ENCODE measurements at regions not wholly inside any gene's neighbourhood (a gene's known extent, or its start where the extent isn't known, plus 50 kb on each side); places are given as distances from the start of the nearest gene placed in this dataset.
"Not testable (repeated sequence)": the region's sequence is repeated elsewhere in the genome, so short reads cannot be mapped to it uniquely, and the experiment has no call there.

DNA sequence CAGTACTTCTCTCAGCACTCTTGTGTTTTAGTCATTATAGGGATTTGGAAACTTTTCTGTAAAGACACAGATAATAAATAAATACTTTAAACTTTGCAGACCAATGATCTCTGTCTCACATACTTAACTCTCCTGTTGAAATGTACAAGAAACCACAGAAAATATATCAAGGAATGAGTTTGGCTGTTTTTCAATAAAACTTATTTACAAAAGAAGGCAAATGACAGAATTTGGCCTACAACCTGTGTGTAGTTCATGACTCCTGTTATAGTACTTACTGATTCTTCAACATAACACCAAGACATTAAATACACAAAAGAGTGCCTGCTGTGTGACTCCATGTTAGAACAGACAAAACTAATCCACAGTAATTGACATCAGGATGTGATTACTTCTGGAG lies 510.0 kb upstream of the PHF14 start:
- Histone ChIP-seq H4K91ac (ENCODE audit: insufficient read length, low read depth, low read length) (no peak overlapping the region), H3K4ac (ENCODE audit: low read depth, low read length) (no peak overlapping the region), H2BK20ac (ENCODE audit: low read depth, low read length, poor library complexity, severe bottlenecking) (no peak overlapping the region), H2AK5ac (ENCODE audit: insufficient read length, low read length) (no peak overlapping the region), H3K23me2 (ENCODE audit: insufficient read length, low read depth, low read length, poor library complexity, severe bottlenecking) (no peaks in the 10 kb centered on the region), H2BK12ac (ENCODE audit: insufficient read length, low read depth, low read length) (no peak overlapping the region), H4K5ac (ENCODE audit: insufficient read length, low read depth, low read length) (no peak overlapping the region), H3K23ac (ENCODE audit: insufficient read length, low read depth, low read length) (no peak overlapping the region), H3K4me2 (ENCODE audit: insufficient read depth, insufficient read length, low read length) (no peak overlapping the region), H2BK5ac (ENCODE audit: insufficient read length, low read length) (no peak overlapping the region), H3K56ac (ENCODE audit: insufficient read length, low read depth, low read length) (no peak overlapping the region), H4K20me1 (ENCODE audit: control insufficient read depth, insufficient read depth, insufficient read length) (no peaks in the 10 kb centered on the region), H3K79me2 (ENCODE audit: insufficient read depth, low read length) (no peaks in the 10 kb centered on the region), H2BK120ac (ENCODE audit: low read depth, low read length, poor library complexity, severe bottlenecking) (no peak overlapping the region), H3K79me1 (ENCODE audit: insufficient read depth, low read depth, low read length, poor library complexity, severe bottlenecking) (no peaks in the 10 kb centered on the region), H3T11ph (ENCODE audit: low read length) (no peak overlapping the region), H4K8ac (replicated peaks; ENCODE audit: insufficient read length, low read depth, low read length) (no peak overlapping the region), H2BK15ac (ENCODE audit: low read depth, low read length) (no peak overlapping the region), H3K9me3 (ENCODE audit: control insufficient read depth, low read depth, low read length) (no peaks in the 10 kb centered on the region), H3K14ac (ENCODE audit: insufficient read depth, low read length) (no peak overlapping the region), H2AFZ (ENCODE audit: low read length) (no peak overlapping the region), H3K27me3 (ENCODE audit: insufficient read depth, low read length) (no peaks in the 10 kb centered on the region), H3K4me1 (ENCODE audit: insufficient read depth, low read length) (no peaks in the 10 kb centered on the region), H3K9ac (ENCODE audit: extremely low read depth, insufficient read length, low read length) (no peak overlapping the region), H3K18ac (ENCODE audit: insufficient read length, low read depth, low read length) (no peak overlapping the region), H3K27ac (ENCODE audit: insufficient read length, low read depth, low read length) (no peak overlapping the region)
- no peaks in the 10 kb centered on the region for H3K4me1 Mint-ChIP-seq
- peaks cover 3 to 12% (median 8%) of the 10 kb centered on the region in 3 experiments; a peak in 6 of 7 replicates for H3K36me3 Mint-ChIP-seq (ENCODE audit: insufficient read depth in 1 of 3, low read depth in 3 of 3)
- peaks cover 15 to 18% of the 10 kb centered on the region in 2 experiments for H3K9me3 Mint-ChIP-seq
- TF ChIP-seq, protein P1, sequence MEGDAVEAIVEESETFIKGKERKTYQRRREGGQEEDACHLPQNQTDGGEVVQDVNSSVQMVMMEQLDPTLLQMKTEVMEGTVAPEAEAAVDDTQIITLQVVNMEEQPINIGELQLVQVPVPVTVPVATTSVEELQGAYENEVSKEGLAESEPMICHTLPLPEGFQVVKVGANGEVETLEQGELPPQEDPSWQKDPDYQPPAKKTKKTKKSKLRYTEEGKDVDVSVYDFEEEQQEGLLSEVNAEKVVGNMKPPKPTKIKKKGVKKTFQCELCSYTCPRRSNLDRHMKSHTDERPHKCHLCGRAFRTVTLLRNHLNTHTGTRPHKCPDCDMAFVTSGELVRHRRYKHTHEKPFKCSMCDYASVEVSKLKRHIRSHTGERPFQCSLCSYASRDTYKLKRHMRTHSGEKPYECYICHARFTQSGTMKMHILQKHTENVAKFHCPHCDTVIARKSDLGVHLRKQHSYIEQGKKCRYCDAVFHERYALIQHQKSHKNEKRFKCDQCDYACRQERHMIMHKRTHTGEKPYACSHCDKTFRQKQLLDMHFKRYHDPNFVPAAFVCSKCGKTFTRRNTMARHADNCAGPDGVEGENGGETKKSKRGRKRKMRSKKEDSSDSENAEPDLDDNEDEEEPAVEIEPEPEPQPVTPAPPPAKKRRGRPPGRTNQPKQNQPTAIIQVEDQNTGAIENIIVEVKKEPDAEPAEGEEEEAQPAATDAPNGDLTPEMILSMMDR (conservative IDR thresholded peaks at IDR 0.05), result no peak
- no peak overlapping the region for H3K4me3 Mint-ChIP-seq
- no peak for DNase-seq
- H3K27ac Mint-ChIP-seq, result no peak overlapping the region
- no peaks in the 10 kb centered on the region for H3K27me3 Mint-ChIP-seq (ENCODE audit: low read depth)

DNA sequence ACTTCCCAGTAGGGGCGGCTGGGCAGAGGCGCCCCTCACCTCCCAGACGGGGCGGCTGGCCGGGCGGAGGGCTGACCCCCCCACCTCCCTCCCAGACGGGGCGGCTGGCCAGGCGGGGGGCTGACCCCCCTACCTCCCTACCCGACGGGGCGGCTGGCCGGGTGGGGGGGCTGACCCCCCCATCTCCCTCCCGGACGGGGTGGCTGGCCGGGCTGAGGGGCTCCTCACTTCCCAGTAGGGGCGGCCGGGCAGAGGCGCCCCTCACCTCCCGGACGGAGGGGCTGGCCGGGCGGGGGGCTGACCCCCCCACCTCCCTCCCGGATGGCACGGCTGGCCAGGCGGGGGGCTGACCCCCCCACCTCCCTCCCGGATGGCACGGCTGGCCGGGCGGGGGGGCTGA lies 508.1 kb upstream of the PHF14 start:
- not testable (repeated sequence) for H3K27ac Mint-ChIP-seq; H2BK120ac ChIP-seq (ENCODE audit: low read depth, low read length, poor library complexity, severe bottlenecking); H3K23ac ChIP-seq (ENCODE audit: insufficient read length, low read depth, low read length); H3K9me3 ChIP-seq (ENCODE audit: control insufficient read depth, low read depth, low read length); H2AFZ ChIP-seq (ENCODE audit: low read length); H3K27ac ChIP-seq (ENCODE audit: insufficient read length, low read depth, low read length); H3K79me1 ChIP-seq (ENCODE audit: insufficient read depth, low read depth, low read length, poor library complexity, severe bottlenecking); H3K4me2 ChIP-seq (ENCODE audit: insufficient read depth, insufficient read length, low read length); H3K4ac ChIP-seq (ENCODE audit: low read depth, low read length); H2AK5ac ChIP-seq (ENCODE audit: insufficient read length, low read length); H3T11ph ChIP-seq (ENCODE audit: low read length); H3K79me2 ChIP-seq (ENCODE audit: insufficient read depth, low read length); DNase-seq; H4K8ac ChIP-seq (replicated peaks; ENCODE audit: insufficient read length, low read depth, low read length); H2BK12ac ChIP-seq (ENCODE audit: insufficient read length, low read depth, low read length); H3K27me3 ChIP-seq (ENCODE audit: insufficient read depth, low read length); H3K9ac ChIP-seq (ENCODE audit: extremely low read depth, insufficient read length, low read length); H4K5ac ChIP-seq (ENCODE audit: insufficient read length, low read depth, low read length); H3K14ac ChIP-seq (ENCODE audit: insufficient read depth, low read length); H3K4me1 Mint-ChIP-seq; H4K20me1 ChIP-seq (ENCODE audit: control insufficient read depth, insufficient read depth, insufficient read length); H3K27me3 Mint-ChIP-seq (ENCODE audit: low read depth); H3K18ac ChIP-seq (ENCODE audit: insufficient read length, low read depth, low read length); H3K4me3 Mint-ChIP-seq; H2BK20ac ChIP-seq (ENCODE audit: low read depth, low read length, poor library complexity, severe bottlenecking); H3K36me3 Mint-ChIP-seq (ENCODE audit: insufficient read depth in 1 of 3, low read depth in 3 of 3); H3K23me2 ChIP-seq (ENCODE audit: insufficient read length, low read depth, low read length, poor library complexity, severe bottlenecking); H3K56ac ChIP-seq (ENCODE audit: insufficient read length, low read depth, low read length); H3K4me1 ChIP-seq (ENCODE audit: insufficient read depth, low read length); H4K91ac ChIP-seq (ENCODE audit: insufficient read length, low read depth, low read length); H2BK5ac ChIP-seq (ENCODE audit: insufficient read length, low read length); H2BK15ac ChIP-seq (ENCODE audit: low read depth, low read length)
- peaks cover 10 to 14% of the 10 kb centered on the region in 2 experiments for H3K9me3 Mint-ChIP-seq
- WGBS (ENCODE audit: extremely low coverage, insufficient read length, low lambda C conversion rate), result no CpG with 5 or more reads among the region's 30 CpGs

Data from H9 (cell line).